Adrenal gland (tissue), 5 donors: ENCODE measurements at regions not wholly inside any gene's neighbourhood (a gene's known extent, or its start where the extent isn't known, plus 50 kb on each side); places are given as distances from the start of the nearest gene placed in this dataset.

Source experiments
- POLR2A ChIP-seq, 2 donors: fragments of 450-650 bp; IDR thresholded peaks; one replicate each; pipeline ENCODE4 v1.6.1; 2017; ENCODE audit warnings: antibody characterized with exemption in 2 of 2, mild to moderate bottlenecking in 2 of 2, moderate library complexity in 1 of 2
- TF ChIP-seq, protein P1 (sequence below), 6 experiments: fragments of 450-650 bp in 4 of 6; fragments of 200-600 bp in 2 of 6; sonication (generic) in 1 of 6; IDR thresholded peaks; 1 replicate in 5 of 6; 2 replicates in 1 of 6; pipeline versions ENCODE4 v1.5.1 to v1.8.0; 2016 to 2021; ENCODE audit warnings: antibody characterized with exemption in 6 of 6, mild to moderate bottlenecking in 2 of 6, moderate library complexity in 1 of 6
- donor health status: DM: no; HTN: no; CAD: no.

DNA sequence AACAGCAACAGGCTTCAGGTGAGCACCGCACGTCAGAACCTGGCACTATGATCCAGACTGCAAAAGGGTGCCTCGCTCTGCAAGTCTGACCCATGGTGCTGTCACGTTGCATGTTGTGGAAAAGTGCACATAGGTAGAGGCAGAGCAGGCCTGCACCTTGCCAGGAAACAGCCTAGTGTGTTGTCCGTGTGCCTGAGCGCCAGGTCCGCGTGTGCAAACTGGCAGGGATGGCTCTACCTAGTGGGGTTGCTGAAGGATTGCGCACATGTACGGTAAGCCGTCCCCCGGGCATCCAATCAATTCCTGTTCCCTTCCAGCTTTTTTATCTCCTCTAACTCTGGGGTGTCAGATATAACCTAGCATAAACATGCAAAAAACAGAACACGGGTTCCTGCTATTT, 219.5 kb downstream of the NXNL2 start:
- TF ChIP-seq, protein P1, sequence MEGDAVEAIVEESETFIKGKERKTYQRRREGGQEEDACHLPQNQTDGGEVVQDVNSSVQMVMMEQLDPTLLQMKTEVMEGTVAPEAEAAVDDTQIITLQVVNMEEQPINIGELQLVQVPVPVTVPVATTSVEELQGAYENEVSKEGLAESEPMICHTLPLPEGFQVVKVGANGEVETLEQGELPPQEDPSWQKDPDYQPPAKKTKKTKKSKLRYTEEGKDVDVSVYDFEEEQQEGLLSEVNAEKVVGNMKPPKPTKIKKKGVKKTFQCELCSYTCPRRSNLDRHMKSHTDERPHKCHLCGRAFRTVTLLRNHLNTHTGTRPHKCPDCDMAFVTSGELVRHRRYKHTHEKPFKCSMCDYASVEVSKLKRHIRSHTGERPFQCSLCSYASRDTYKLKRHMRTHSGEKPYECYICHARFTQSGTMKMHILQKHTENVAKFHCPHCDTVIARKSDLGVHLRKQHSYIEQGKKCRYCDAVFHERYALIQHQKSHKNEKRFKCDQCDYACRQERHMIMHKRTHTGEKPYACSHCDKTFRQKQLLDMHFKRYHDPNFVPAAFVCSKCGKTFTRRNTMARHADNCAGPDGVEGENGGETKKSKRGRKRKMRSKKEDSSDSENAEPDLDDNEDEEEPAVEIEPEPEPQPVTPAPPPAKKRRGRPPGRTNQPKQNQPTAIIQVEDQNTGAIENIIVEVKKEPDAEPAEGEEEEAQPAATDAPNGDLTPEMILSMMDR (IDR thresholded peaks at IDR 0.05) = no peak
- no peak for TF ChIP-seq POLR2A (IDR thresholded peaks at IDR 0.05)
